Activated CD4-positive, alpha-beta memory T cell treated with anti-CD3 and anti-CD28 coated beads, Interleukin-2, amount 10 ng/mL, durations not matched to agents 7 days and 5 days (primary cell): ENCODE measurements at regions not wholly inside any gene's neighbourhood (a gene's known extent, or its start where the extent isn't known, plus 50 kb on each side); places are given as distances from the start of the nearest gene placed in this dataset.

Experiments used
- CTCF ChIA-PET: fragments of 350-600 bp; sonication (Branson Sonifier 250); formaldehyde crosslinking; loops from one replicate; lab custom pipeline; 2021; ENCODE audit warnings: antibody characterized with exemption, inconsistent platforms; lab: Charles Lee
- POLR2A ChIA-PET: fragments of 350-600 bp; sonication (Branson Sonifier 250); formaldehyde crosslinking; loops from one replicate; lab custom pipeline; 2021; ENCODE audit warnings: antibody characterized with exemption; lab: Charles Lee
- DNase-seq: peaks from one replicate; pipeline ENCODE4 v3.0.0-alpha.2; 2020
- H3K27ac Mint-ChIP-seq: one replicate; pipeline ENCODE4 v1.8.0; 2021; ENCODE audit warnings: mild to moderate bottlenecking, mixed read lengths
- H3K27me3 Mint-ChIP-seq: one replicate; pipeline ENCODE4 v1.8.0; 2021; ENCODE audit warnings: mixed read lengths
- H3K36me3 Mint-ChIP-seq: one replicate; pipeline ENCODE4 v1.8.0; 2021; ENCODE audit warnings: low read depth, mixed read lengths
- H3K4me1 Mint-ChIP-seq: one replicate; pipeline ENCODE4 v1.8.0; 2021; ENCODE audit warnings: mixed read lengths
- H3K4me3 Mint-ChIP-seq: one replicate; pipeline ENCODE4 v1.8.0; 2021; ENCODE audit warnings: mild to moderate bottlenecking, mixed read lengths
- H3K9me3 Mint-ChIP-seq: one replicate; pipeline ENCODE4 v1.8.0; 2021; ENCODE audit warnings: mixed read lengths

DNA sequence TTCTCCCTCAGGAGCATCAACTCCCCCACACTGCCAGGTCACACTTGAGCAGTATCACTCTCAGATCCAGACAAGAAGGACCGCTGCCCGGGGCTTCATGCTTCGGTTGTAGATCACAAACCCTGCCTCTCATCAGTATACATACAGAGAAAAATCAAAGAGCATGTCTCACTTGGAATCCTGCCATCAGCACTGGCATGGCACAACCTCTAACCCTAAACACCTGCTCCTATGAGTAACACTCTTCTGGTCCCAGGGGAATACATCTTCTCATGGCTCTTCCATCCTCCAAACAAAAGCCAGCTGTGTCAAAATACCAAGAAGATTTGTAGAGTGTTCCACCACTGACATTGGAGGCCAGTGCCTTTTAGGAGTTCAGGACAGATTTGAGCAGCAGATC lies 84.8 kb upstream of the MIER3 start:
- ChIA-PET POLR2A (no interaction called here), CTCF (interaction anchor here (1.4 kb wide), 1 partner anchor 102 kb away, joined by 3 read pairs; no protein-coding TSS in a partner anchor)
- Mint-ChIP-seq H3K4me1 (peaks cover 1% of the 10 kb centered on the region), H3K9me3 (no peaks in the 10 kb centered on the region), H3K27ac (no peak overlapping the region), H3K27me3 (peaks cover 9% of the 10 kb centered on the region), H3K4me3 (no peak overlapping the region), H3K36me3 (no peaks in the 10 kb centered on the region)
- DNase-seq = no peak

DNA sequence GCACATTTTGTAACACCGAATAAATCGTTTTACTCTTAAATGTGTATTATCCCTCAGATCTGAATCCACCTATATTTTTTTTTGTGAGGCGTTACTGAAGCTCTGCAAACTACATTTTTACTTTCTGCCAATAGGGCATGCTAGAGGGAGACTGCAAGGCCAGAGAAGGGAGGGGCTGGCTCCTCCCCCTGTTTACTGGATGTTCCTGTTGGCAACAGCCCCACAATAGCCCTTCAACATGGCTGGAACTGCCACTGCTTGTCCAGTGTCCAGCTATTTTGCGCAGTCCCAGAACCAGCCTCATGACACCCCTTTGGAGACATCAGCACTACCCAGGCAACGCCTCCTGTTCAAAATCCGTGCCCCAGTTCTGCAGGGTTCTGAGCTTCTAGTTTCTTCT lies 85.4 kb upstream of the MIER3 start:
- Mint-ChIP-seq H3K27me3 (peaks cover 5% of the 10 kb centered on the region), H3K36me3 (no peaks in the 10 kb centered on the region), H3K4me1 (no peaks in the 10 kb centered on the region), H3K4me3 (no peak overlapping the region), H3K27ac (no peak overlapping the region), H3K9me3 (no peaks in the 10 kb centered on the region)
- ChIA-PET CTCF (interaction anchor here (1.4 kb wide), 1 partner anchor 101 kb away, joined by 3 read pairs; no protein-coding TSS in a partner anchor), POLR2A (no interaction called here)
- DNase-seq = no peak

- POLR2A ChIA-PET = no interaction called here
- peaks cover 4% of the 10 kb centered on the region for H3K27me3 Mint-ChIP-seq
- no peak overlapping the region for H3K27ac Mint-ChIP-seq
- no peak overlapping the region for H3K4me3 Mint-ChIP-seq
- DNase-seq = no peak
- H3K9me3 Mint-ChIP-seq = no peaks in the 10 kb centered on the region
- H3K36me3 Mint-ChIP-seq = no peaks in the 10 kb centered on the region
- no peaks in the 10 kb centered on the region for H3K4me1 Mint-ChIP-seq
- CTCF ChIA-PET = interaction anchor here (0.7 kb wide), 2 partner anchors 29 to 55 kb away, joined by 3 read pairs; no protein-coding TSS in a partner anchor
Measured at GRCh38 chr5:57041570-57041969, 89.6 kb upstream of the MIER3 start.

GRCh38 chr5:57042524-57042931 lies 90.6 kb upstream of the MIER3 start:
- CTCF ChIA-PET = interaction anchor here (0.7 kb wide), 1 partner anchor 28 kb away, joined by 3 read pairs; no protein-coding TSS in a partner anchor
- Mint-ChIP-seq H3K4me1 (no peaks in the 10 kb centered on the region), H3K27ac (no peak overlapping the region), H3K4me3 (no peak overlapping the region), H3K9me3 (no peaks in the 10 kb centered on the region), H3K27me3 (peaks cover 3% of the 10 kb centered on the region), H3K36me3 (no peaks in the 10 kb centered on the region)
- DNase-seq = no peak
- POLR2A ChIA-PET = no interaction called here

- Mint-ChIP-seq H3K4me3 (no peak overlapping the region), H3K27ac (no peak overlapping the region), H3K4me1 (no peaks in the 10 kb centered on the region), H3K27me3 (peaks cover 6% of the 10 kb centered on the region), H3K9me3 (no peaks in the 10 kb centered on the region), H3K36me3 (no peaks in the 10 kb centered on the region)
- DNase-seq = no peak
- POLR2A ChIA-PET = no interaction called here
- CTCF ChIA-PET = interaction anchor here (0.7 kb wide), 1 partner anchor 83 kb away, joined by 3 read pairs; no protein-coding TSS in a partner anchor
Measured at GRCh38 chr5:57054135-57054534, 102.2 kb upstream of the MIER3 start.

DNA sequence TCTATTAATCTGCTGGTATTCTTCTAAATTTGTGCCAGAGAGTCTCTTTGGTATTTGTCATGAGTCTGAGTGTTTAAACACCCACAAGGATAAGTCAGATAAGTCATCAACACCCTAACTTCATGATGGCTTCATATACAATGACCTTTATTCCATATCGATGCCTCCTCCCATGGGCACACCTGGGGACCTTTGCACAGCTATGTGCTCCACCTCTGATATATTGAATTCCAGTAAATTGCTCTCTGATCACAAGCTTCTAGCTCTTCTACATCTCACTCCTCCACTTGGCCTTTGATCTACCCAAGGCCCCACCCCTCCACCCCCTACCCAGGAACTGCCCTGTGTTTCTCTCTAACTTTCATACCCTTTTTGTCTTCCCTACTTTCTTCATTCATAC lies 102.7 kb upstream of the MIER3 start:
- POLR2A ChIA-PET = no interaction called here
- Mint-ChIP-seq H3K27me3 (peaks cover 2% of the 10 kb centered on the region), H3K9me3 (no peaks in the 10 kb centered on the region), H3K36me3 (no peaks in the 10 kb centered on the region), H3K4me3 (no peak overlapping the region), H3K27ac (no peak overlapping the region), H3K4me1 (no peaks in the 10 kb centered on the region)
- CTCF ChIA-PET = no interaction called here
- DNase-seq = no peak

DNA sequence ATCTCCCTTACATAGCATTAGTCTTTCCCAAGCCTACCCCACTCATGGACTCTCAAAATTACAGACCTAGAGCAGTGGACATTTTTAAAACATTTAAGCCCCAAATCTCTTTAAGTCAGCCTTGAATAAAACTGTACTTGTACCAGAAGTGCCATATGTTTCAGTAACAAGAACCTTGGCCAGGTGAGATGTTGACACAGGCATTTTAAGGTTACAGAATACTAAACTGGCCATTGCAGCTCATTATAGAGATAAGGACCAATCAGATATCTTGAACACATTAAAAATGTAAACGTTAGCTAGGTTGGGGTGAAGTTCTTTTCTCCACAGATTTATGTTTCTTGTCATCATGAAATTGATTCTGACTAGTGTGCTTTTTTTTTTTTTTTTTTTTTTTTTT lies 103.8 kb upstream of the MIER3 start:
- Mint-ChIP-seq H3K36me3 (no peaks in the 10 kb centered on the region), H3K27me3 (peaks cover 2% of the 10 kb centered on the region), H3K9me3 (no peaks in the 10 kb centered on the region), H3K4me3 (no peak overlapping the region), H3K4me1 (no peaks in the 10 kb centered on the region), H3K27ac (no peak overlapping the region)
- ChIA-PET POLR2A (no interaction called here), CTCF (no interaction called here)
- no peak for DNase-seq

DNA sequence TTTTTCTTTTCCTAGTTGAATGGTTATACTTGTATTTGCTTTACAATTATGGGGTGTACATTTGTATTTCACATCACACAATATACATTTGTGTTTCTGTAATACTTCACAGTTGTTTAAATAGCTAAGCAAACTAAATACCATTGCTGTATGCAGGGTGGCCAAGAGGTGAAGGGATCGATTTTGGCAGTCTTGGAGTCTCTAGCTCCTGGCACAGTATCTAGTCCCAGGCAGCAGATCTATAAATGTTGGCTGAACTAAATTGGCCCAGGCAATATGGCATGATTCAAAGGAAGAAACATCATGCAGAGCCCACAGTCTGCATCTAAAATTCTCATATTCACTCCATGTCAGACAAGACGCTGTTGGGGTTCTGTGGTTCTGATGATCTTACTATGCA lies 110.1 kb upstream of the GPBP1 start:
- Mint-ChIP-seq H3K4me1 (no peaks in the 10 kb centered on the region), H3K4me3 (no peak overlapping the region), H3K27me3 (peaks cover 15% of the 10 kb centered on the region), H3K27ac (no peak overlapping the region), H3K9me3 (peaks cover 2% of the 10 kb centered on the region), H3K36me3 (no peaks in the 10 kb centered on the region)
- CTCF ChIA-PET = no interaction called here
- no peak for DNase-seq
- POLR2A ChIA-PET = no interaction called here

DNA sequence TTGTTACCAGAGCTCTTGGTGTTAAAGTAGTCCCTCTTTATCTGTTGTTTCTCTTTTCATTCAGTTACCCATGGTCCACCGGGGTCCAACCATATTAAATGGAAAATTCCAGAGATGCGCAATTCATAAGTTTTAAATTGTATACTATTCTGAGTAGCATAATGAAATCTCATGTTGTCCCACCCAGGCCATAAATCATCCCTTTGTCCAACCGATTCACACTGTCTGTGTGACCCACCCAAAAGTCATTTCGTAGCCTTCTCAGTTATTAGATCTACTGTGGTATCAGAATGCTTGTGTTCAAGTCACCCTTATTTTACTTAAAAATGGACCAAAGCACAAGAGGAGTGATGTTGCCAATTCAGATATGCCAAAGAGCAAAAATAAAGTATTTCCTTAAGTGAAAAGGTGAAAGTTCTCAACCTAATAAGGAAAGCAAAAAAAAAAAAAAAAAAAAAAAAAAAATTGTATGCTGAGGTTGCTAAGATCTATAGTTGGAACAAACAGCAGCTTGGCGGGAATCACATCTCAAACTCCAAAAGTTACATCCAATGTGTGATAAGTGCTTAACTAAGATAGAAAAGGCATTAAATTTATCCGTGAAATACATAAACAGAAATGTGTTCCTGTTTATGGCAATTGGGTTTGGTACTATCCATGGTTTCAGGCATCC lies 106.8 kb upstream of the GPBP1 start:
- no peak for DNase-seq
- H3K27ac Mint-ChIP-seq = no peak overlapping the region
- ChIA-PET CTCF (interaction anchor here (0.8 kb wide), 1 partner anchor 70 kb away, joined by 3 read pairs; no protein-coding TSS in a partner anchor), POLR2A (no interaction called here)
- peaks cover 13% of the 10 kb centered on the region for H3K27me3 Mint-ChIP-seq
- no peak overlapping the region for H3K4me3 Mint-ChIP-seq
- peaks cover 6% of the 10 kb centered on the region for H3K9me3 Mint-ChIP-seq
- H3K4me1 Mint-ChIP-seq = no peaks in the 10 kb centered on the region
- H3K36me3 Mint-ChIP-seq = no peaks in the 10 kb centered on the region

- H3K27ac Mint-ChIP-seq = no peak overlapping the region
- H3K4me1 Mint-ChIP-seq = no peaks in the 10 kb centered on the region
- H3K9me3 Mint-ChIP-seq = peaks cover 6% of the 10 kb centered on the region
- ChIA-PET CTCF (no interaction called here), POLR2A (no interaction called here)
- no peak overlapping the region for H3K4me3 Mint-ChIP-seq
- peaks cover 12% of the 10 kb centered on the region for H3K27me3 Mint-ChIP-seq
- no peaks in the 10 kb centered on the region for H3K36me3 Mint-ChIP-seq
- no peak for DNase-seq
Measured at GRCh38 chr5:57067597-57067924, 106.3 kb upstream of the GPBP1 start.

- ChIA-PET CTCF (no interaction called here), POLR2A (no interaction called here)
- no peak overlapping the region for H3K27ac Mint-ChIP-seq
- H3K36me3 Mint-ChIP-seq = no peaks in the 10 kb centered on the region
- peaks cover 5% of the 10 kb centered on the region for H3K27me3 Mint-ChIP-seq
- peaks cover 6% of the 10 kb centered on the region for H3K9me3 Mint-ChIP-seq
- no peaks in the 10 kb centered on the region for H3K4me1 Mint-ChIP-seq
- no peak overlapping the region for H3K4me3 Mint-ChIP-seq
- no peak for DNase-seq
Measured at GRCh38 chr5:57069115-57069835, 104.6 kb upstream of the GPBP1 start.

GRCh38 chr5:57072218-57072892 lies 101.5 kb upstream of the GPBP1 start:
- H3K4me1 Mint-ChIP-seq = no peaks in the 10 kb centered on the region
- no peak overlapping the region for H3K27ac Mint-ChIP-seq
- no peak for DNase-seq
- ChIA-PET POLR2A (no interaction called here), CTCF (no interaction called here)
- H3K4me3 Mint-ChIP-seq = no peak overlapping the region
- no peaks in the 10 kb centered on the region for H3K36me3 Mint-ChIP-seq
- peaks cover 3% of the 10 kb centered on the region for H3K9me3 Mint-ChIP-seq
- peaks cover 6% of the 10 kb centered on the region for H3K27me3 Mint-ChIP-seq

GRCh38 chr5:57082441-57083067 lies 91.3 kb upstream of the GPBP1 start:
- no peak overlapping the region for H3K27ac Mint-ChIP-seq
- CTCF ChIA-PET = interaction anchor here (1.3 kb wide), 1 partner anchor 56 kb away, joined by 3 read pairs; no protein-coding TSS in a partner anchor
- H3K36me3 Mint-ChIP-seq = no peaks in the 10 kb centered on the region
- no peaks in the 10 kb centered on the region for H3K4me1 Mint-ChIP-seq
- no peak overlapping the region for H3K4me3 Mint-ChIP-seq
- no peak for DNase-seq
- POLR2A ChIA-PET = no interaction called here
- no peaks in the 10 kb centered on the region for H3K9me3 Mint-ChIP-seq
- H3K27me3 Mint-ChIP-seq = peaks cover 14% of the 10 kb centered on the region
